Activated naive CD8-positive, alpha-beta T cell treated with anti-CD3 and anti-CD28 coated beads, Interleukin-2, amount 10 ng/mL, durations not matched to agents 7 days and 5 days (primary cell): ENCODE measurements at regions not wholly inside any gene's neighbourhood (a gene's known extent, or its start where the extent isn't known, plus 50 kb on each side); places are given as distances from the start of the nearest gene placed in this dataset.

ENCODE experiments used
- ATAC-seq: fragments of 150-1000 bp; cut with Tn5 transposase; one replicate; pipeline ENCODE4 v1.10.0; 2021; ENCODE audit warnings: low read depth, moderate library complexity
- POLR2A ChIA-PET: fragments of 350-600 bp; sonication (Branson Sonifier 250); formaldehyde crosslinking; loops from one replicate; lab custom pipeline; 2021; ENCODE audit warnings: antibody characterized with exemption; lab: Charles Lee
- DNase-seq: peaks from one replicate; pipeline ENCODE4 v3.0.0; 2021
- H3K27ac Mint-ChIP-seq: one replicate; pipeline ENCODE4 v1.8.0; 2022; ENCODE audit warnings: mild to moderate bottlenecking, mixed read lengths
- H3K27me3 Mint-ChIP-seq: one replicate; pipeline ENCODE4 v1.8.0; 2022; ENCODE audit warnings: mild to moderate bottlenecking, moderate library complexity, mixed read lengths
- H3K36me3 Mint-ChIP-seq: one replicate; pipeline ENCODE4 v1.8.0; 2021; ENCODE audit warnings: mild to moderate bottlenecking, mixed read lengths
- H3K4me1 Mint-ChIP-seq: one replicate; pipeline ENCODE4 v1.8.0; 2021; ENCODE audit warnings: mixed read lengths
- H3K4me3 Mint-ChIP-seq: one replicate; pipeline ENCODE4 v1.8.0; 2022; ENCODE audit warnings: mild to moderate bottlenecking, moderate library complexity, mixed read lengths
- H3K9me3 Mint-ChIP-seq: one replicate; pipeline ENCODE4 v1.8.0; 2021; ENCODE audit warnings: mixed read lengths

DNA sequence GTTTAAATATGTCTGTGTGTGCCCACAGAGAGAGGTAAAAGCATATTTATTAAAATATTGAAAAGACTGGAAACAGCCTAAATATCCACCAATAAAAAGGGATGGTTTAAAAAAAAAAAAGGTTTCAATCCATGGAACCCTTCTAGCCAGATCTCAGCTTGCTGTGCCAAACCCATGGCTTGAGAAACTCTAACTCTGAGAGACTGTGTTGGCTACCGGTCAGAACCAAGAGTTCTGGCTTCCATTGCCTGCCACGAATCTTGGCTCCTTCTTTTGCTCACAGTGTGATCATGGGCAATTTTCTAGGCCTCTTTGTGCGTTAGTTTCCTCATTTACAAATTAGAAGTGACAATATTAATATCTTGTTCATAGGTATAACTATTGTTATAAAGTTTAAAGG lies 201.3 kb upstream of the IRX3 start:
- H3K27ac Mint-ChIP-seq = no peak overlapping the region
- no peaks in the 10 kb centered on the region for H3K27me3 Mint-ChIP-seq
- no peaks in the 10 kb centered on the region for H3K9me3 Mint-ChIP-seq
- no peaks in the 10 kb centered on the region for H3K4me1 Mint-ChIP-seq
- no peak overlapping the region for H3K4me3 Mint-ChIP-seq
- DNase-seq = no peak
- H3K36me3 Mint-ChIP-seq = no peaks in the 10 kb centered on the region
- no peak for ATAC-seq
- POLR2A ChIA-PET = no interaction called here

GRCh38 chr16:54484700-54485099 lies 198.1 kb upstream of the IRX3 start:
- no peak for ATAC-seq
- no peaks in the 10 kb centered on the region for H3K9me3 Mint-ChIP-seq
- no peak overlapping the region for H3K4me3 Mint-ChIP-seq
- no peaks in the 10 kb centered on the region for H3K27me3 Mint-ChIP-seq
- DNase-seq = no peak
- no peak overlapping the region for H3K27ac Mint-ChIP-seq
- POLR2A ChIA-PET = interaction anchor here (0.5 kb wide), 1 partner anchor 1385 kb away, joined by 3 read pairs; no protein-coding TSS in a partner anchor
- H3K36me3 Mint-ChIP-seq = no peaks in the 10 kb centered on the region
- no peaks in the 10 kb centered on the region for H3K4me1 Mint-ChIP-seq

DNA sequence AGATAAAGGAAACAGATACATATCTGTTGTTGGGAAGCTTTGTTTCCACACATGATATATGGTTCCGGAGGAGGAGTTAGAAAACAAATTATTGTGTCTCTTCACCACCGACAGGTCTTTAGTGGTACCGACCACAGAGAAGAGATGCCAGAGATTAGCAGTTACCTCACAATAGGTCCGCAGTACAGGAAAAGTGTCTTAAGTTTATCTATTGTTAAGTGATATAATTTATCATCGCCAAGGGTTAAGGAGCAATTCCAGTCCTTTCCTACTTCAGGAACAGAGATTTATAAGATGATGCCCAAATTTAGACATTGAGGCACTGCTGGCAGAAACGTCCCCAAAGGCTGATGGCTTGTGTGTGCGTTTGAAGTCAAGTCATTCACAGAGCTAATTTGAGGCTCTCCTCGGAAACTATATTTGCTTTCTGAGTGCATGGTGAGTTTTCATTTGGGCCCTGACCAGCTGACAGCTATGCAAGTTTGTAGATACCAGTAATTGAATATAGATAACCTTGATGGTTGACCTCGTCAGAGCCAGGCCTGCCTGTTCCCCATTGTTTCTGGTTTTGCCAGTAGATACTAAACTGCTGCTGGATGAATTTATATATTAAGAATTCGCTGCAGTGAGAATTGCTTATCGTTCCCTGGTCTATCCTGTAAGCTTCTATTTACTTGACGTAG lies 196.4 kb upstream of the IRX3 start:
- DNase-seq (no peak), ATAC-seq (no peak)
- H3K27me3 Mint-ChIP-seq = no peaks in the 10 kb centered on the region
- no peak overlapping the region for H3K4me3 Mint-ChIP-seq
- no peaks in the 10 kb centered on the region for H3K9me3 Mint-ChIP-seq
- H3K27ac Mint-ChIP-seq = no peak overlapping the region
- POLR2A ChIA-PET = no interaction called here
- no peaks in the 10 kb centered on the region for H3K4me1 Mint-ChIP-seq
- H3K36me3 Mint-ChIP-seq = no peaks in the 10 kb centered on the region

DNA sequence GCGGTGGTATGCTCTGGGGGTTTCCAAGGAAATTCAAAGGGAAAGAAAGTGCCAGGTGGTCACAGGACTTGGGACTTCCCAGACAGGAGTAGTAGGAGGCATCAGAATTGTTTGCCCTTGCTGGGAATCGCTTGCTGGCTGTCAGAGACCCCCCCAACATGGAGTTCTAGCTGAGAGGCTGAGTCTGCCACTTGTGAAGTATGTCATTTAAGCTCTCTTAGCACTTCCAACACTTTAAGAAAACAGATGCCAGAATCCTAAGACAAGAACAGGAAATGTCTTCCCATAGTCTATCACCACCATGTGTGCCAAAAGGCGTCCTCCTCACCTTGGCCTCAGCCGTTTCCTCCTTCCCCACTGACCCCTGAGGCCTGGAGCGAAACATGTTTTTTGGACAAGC lies 193.8 kb upstream of the IRX3 start:
- H3K36me3 Mint-ChIP-seq = no peaks in the 10 kb centered on the region
- H3K9me3 Mint-ChIP-seq = no peaks in the 10 kb centered on the region
- H3K4me1 Mint-ChIP-seq = no peaks in the 10 kb centered on the region
- no peak overlapping the region for H3K4me3 Mint-ChIP-seq
- no peak overlapping the region for H3K27ac Mint-ChIP-seq
- POLR2A ChIA-PET = no interaction called here
- DNase-seq (no peak), ATAC-seq (no peak)
- no peaks in the 10 kb centered on the region for H3K27me3 Mint-ChIP-seq

- Mint-ChIP-seq H3K9me3 (no peaks in the 10 kb centered on the region), H3K27ac (no peak overlapping the region), H3K4me3 (no peak overlapping the region), H3K27me3 (no peaks in the 10 kb centered on the region), H3K4me1 (no peaks in the 10 kb centered on the region), H3K36me3 (no peaks in the 10 kb centered on the region)
- ATAC-seq (no peak), DNase-seq (no peak)
- POLR2A ChIA-PET = no interaction called here
Measured at GRCh38 chr16:54479546-54479945, 193.0 kb upstream of the IRX3 start.

DNA sequence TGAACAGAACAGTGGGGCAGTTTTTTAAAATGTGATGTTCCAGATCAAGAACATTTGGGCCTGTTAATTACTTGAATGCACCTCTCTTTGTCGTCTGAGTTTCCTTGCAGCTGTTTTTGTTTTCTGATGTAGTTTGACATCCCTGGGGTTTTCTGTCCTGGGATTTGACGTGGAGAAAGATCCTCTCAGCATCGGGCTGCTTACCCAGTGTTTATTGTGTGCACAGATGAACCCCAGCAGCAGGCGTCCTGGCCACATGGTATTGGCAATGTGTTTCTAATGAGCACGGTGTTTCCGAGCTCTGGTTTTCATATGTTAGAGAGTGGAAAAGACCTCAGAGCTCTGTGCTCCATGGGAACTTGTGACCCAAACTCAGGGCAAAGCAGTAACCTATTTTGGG lies 191.1 kb upstream of the IRX3 start:
- H3K4me3 Mint-ChIP-seq = no peak overlapping the region
- DNase-seq = no peak
- H3K9me3 Mint-ChIP-seq = no peaks in the 10 kb centered on the region
- H3K4me1 Mint-ChIP-seq = no peaks in the 10 kb centered on the region
- peaks cover 2% of the 10 kb centered on the region for H3K27me3 Mint-ChIP-seq
- no peak for ATAC-seq
- no peak overlapping the region for H3K27ac Mint-ChIP-seq
- no peaks in the 10 kb centered on the region for H3K36me3 Mint-ChIP-seq
- POLR2A ChIA-PET = no interaction called here

- ATAC-seq = no peak
- no peaks in the 10 kb centered on the region for H3K9me3 Mint-ChIP-seq
- H3K27me3 Mint-ChIP-seq = peaks cover 2% of the 10 kb centered on the region
- H3K4me1 Mint-ChIP-seq = no peaks in the 10 kb centered on the region
- POLR2A ChIA-PET = no interaction called here
- H3K27ac Mint-ChIP-seq = no peak overlapping the region
- no peak for DNase-seq
- no peaks in the 10 kb centered on the region for H3K36me3 Mint-ChIP-seq
- no peak overlapping the region for H3K4me3 Mint-ChIP-seq
Measured at GRCh38 chr16:54475019-54475601, 188.5 kb upstream of the IRX3 start.

DNA sequence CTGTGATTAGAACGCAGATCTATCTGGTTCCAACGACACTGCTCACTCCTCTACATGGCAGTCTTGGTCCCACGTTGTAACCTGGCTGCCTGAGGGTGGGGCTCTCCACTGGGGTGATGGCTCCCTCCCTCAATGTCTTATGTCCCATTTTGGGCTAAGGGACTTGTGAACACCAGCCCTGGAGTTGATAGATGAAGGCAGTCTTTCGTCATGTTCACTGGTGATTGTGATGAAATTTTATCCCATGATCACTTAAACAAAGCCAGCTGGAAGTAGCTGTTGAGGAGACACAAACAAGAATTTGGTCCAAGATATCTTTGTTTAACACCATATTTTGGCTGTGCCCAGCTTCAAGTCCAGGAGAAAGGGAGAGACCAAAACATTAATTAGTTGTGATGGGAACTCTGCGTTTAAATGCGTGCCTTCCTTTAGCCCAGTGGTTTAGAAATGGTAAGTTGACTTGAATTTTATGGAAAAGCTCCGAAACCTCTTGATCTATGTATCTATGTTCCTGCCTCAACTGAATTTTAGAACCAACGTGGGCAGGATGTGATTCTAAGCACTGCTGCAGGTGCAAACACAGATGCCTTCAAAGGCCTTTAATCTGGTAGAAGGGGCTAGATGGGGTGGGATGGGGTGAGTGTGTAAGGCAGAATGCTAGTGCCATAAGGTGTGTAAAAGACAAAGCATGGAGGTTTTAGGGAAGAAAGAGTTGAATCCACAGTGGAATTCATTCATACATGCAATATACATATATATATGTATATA lies 186.8 kb upstream of the IRX3 start:
- Mint-ChIP-seq H3K27ac (no peak overlapping the region), H3K4me1 (no peaks in the 10 kb centered on the region), H3K27me3 (peaks cover 2% of the 10 kb centered on the region), H3K9me3 (no peaks in the 10 kb centered on the region), H3K4me3 (no peak overlapping the region), H3K36me3 (no peaks in the 10 kb centered on the region)
- POLR2A ChIA-PET = no interaction called here
- ATAC-seq (no peak), DNase-seq (no peak)

- no peak for DNase-seq
- POLR2A ChIA-PET = no interaction called here
- H3K27ac Mint-ChIP-seq = no peak overlapping the region
- peaks cover 4% of the 10 kb centered on the region for H3K9me3 Mint-ChIP-seq
- no peak for ATAC-seq
- no peaks in the 10 kb centered on the region for H3K36me3 Mint-ChIP-seq
- H3K4me3 Mint-ChIP-seq = no peak overlapping the region
- H3K27me3 Mint-ChIP-seq = no peaks in the 10 kb centered on the region
- H3K4me1 Mint-ChIP-seq = no peaks in the 10 kb centered on the region
Measured at GRCh38 chr16:54467398-54467797, 180.8 kb upstream of the IRX3 start.

DNA sequence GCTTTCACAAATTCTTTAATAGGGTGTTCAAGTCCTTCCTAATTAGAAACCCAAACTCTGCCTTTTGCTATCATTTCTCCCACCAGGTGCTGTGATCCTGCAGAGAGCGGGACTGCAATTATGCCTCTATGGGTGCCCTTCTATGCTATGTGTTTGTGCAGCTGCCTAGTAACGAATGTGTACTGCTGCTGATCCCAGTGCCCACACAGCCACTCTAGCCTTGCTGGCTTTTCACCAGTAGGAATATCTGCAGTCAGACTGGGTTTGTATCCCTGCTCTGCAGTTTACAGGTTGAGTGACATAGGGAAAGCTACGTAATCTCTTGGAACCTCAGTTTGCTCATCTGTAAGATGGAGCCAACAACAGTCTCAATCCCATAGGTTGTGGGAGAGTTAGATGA lies 179.6 kb upstream of the IRX3 start:
- DNase-seq = no peak
- H3K4me1 Mint-ChIP-seq = no peaks in the 10 kb centered on the region
- no peak overlapping the region for H3K27ac Mint-ChIP-seq
- H3K27me3 Mint-ChIP-seq = no peaks in the 10 kb centered on the region
- ATAC-seq = no peak
- H3K36me3 Mint-ChIP-seq = no peaks in the 10 kb centered on the region
- peaks cover 4% of the 10 kb centered on the region for H3K9me3 Mint-ChIP-seq
- H3K4me3 Mint-ChIP-seq = no peak overlapping the region
- POLR2A ChIA-PET = no interaction called here

GRCh38 chr16:54465063-54465462 lies 178.5 kb upstream of the IRX3 start:
- no peak overlapping the region for H3K4me3 Mint-ChIP-seq
- ATAC-seq = no peak
- peaks cover 6% of the 10 kb centered on the region for H3K9me3 Mint-ChIP-seq

DNA sequence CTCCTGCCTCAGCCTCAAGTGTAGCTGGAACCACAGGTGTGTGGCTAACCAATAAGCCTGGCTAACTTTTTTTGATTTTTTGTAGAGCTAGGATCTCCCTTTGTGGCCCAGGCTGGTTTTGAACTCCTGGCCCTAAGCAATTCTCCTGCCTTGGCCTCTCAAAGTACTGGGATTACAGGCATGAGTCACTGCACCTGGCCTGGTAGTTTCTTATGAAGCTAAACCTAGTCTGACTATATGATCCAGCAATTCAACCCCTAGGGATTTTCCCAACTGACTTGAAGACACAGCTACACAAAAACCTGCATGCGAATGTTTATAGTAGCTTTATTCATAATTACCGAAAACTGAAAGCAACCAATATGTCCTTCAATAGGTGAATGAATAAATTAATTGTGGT lies 176.2 kb upstream of the IRX3 start:
- Mint-ChIP-seq H3K36me3 (no peaks in the 10 kb centered on the region), H3K4me1 (no peaks in the 10 kb centered on the region), H3K9me3 (peaks cover 6% of the 10 kb centered on the region), H3K27me3 (no peaks in the 10 kb centered on the region), H3K27ac (no peak overlapping the region), H3K4me3 (no peak overlapping the region)
- DNase-seq = no peak
- ATAC-seq = no peak
- POLR2A ChIA-PET = no interaction called here

More at GRCh38 chr16:54465063-54465462, 178.5 kb upstream of the IRX3 start:
- Mint-ChIP-seq H3K36me3 (no peaks in the 10 kb centered on the region), H3K27me3 (no peaks in the 10 kb centered on the region), H3K4me1 (no peaks in the 10 kb centered on the region), H3K27ac (no peak overlapping the region)
- no peak for DNase-seq
- POLR2A ChIA-PET = no interaction called here

DNA sequence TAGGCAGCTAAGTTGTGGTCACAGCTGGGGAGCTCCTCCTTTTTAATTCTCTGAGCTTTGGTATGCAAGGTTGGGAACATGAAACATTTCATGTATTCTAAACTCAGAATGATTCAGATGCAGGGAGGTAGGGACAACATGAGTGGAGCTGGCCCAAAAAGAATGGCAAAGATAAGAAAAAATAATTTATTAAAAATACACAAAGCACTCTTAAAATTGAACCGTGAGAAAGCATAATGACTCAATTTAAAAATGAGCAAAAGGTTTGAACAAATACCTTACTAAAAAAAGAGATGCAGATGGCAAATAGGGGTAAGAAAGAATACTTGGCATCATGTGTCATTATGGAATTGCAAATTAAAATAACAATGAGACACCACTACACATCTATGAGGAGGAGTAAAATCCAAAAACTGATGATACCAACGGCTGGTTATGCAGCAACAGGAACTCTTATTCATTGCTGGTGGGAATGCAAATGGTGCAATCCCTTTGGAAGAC lies 175.6 kb upstream of the IRX3 start:
- Mint-ChIP-seq H3K4me3 (no peak overlapping the region), H3K27ac (no peak overlapping the region), H3K4me1 (no peaks in the 10 kb centered on the region), H3K36me3 (no peaks in the 10 kb centered on the region), H3K27me3 (peaks cover 1% of the 10 kb centered on the region), H3K9me3 (peaks cover 6% of the 10 kb centered on the region)
- no peak for DNase-seq
- POLR2A ChIA-PET = no interaction called here
- no peak for ATAC-seq
